ENCODE measurements at regions not wholly inside any gene's neighbourhood (a gene's known extent, or its start where the extent isn't known, plus 50 kb on each side); places are given as distances from the start of the nearest gene placed in this dataset.

DNA sequence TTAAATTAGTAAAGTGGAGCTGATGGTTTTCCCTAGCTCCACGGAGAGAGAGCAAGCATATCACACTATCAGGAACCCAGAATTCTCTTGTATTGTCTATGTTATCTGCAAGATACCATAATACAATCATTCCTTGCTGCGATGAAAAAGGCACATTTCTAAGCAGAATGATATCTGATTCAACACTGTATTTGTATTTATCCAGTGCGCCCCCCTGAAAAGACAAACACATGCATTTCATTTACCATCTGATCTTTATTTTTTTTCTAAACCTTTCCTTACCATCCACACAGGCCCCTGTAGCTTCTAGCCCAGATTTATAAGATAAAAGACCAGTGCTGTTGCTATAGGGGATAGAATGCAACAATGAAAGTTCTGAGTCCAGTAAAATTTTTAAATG lies 420.6 kb downstream of the TDRD15 start:
- no peak for DNase-seq (ENCODE audit: low spot score)
- intact Hi-C loops (cut with DNase I) = no loop called here

DNA sequence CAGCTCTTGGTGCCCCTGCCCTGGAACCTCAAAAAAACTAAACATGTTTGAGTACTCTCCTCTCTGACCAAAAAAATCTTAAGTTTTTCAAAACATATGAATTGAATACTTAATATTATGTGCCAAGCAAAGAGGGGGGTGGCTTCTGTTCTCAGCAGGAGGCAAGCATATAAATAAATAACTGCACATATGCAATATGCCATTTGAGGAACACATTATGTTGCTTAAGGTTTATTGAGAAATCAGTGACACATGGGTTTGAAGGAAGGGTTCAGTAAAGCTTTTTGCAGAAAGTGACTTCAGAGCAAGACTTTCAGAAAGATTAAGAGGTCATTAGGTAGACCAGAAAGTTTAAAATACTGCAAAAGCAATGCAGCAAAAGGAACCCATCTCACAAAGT lies 429.2 kb downstream of the TDRD15 start:
- no peak for DNase-seq (ENCODE audit: low spot score)
- intact Hi-C loops (cut with DNase I) = no loop called here

DNA sequence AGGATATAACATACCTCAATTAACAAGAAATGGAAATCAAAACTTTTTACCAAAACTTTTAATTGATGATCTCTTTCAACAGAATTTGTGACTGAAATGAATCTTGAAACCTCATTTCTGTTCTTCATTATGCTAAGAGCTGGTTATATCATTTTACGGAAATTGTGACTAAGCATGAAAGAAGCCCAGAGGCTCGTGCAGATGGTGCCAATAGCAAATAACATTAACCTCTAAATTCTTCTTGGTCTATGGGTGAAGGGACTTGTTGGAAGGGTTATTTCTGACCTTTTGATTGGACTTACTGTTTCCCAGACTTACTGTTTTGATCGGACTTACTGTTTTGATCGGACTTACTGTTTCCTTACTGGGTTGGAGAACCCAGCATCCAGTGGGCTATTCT lies 435.6 kb downstream of the TDRD15 start:
- no peak for DNase-seq (ENCODE audit: low spot score)
- intact Hi-C loops (cut with DNase I) = no loop called here

DNA sequence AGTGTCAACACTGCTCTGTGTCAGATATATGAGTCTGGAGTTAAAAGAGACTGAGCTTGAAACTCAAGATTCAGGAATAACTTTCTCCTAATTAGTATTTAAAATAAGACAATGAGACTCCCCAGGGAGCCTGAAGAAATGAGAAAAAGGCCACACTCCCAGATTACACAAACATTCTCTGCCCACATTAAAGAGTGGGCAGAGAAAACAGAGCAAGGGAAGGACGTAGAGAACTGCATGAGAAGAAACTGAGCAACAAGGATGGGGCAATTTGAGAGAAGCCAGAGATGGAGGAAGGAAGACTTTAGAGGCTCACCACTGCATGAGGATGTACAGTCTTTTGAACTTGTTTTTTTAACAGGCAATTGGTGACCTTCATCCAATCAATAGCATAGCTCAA lies 438.2 kb downstream of the TDRD15 start:
- intact Hi-C loops (cut with DNase I) = no loop called here
- DNase-seq (ENCODE audit: low spot score) = no peak

DNA sequence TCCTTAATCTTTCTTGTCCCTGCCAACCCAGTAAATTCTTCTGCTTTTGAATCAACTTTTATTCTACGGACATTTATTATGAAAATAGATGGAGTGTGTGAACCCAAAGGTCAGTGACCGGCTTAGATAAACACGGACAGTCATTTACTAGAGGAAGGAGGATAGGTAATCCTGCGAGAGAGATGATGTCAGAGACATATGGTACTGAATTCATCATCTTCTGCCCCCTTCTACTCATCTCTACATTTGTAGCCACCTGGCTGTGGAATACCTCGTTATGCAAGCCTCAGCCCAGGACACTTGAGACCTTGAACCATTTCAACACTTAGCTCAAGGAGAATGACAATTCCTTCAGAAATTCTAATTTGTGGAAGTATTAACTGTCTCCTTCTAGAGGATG lies 443.6 kb downstream of the TDRD15 start:
- intact Hi-C loops (cut with DNase I) = no loop called here

DNA sequence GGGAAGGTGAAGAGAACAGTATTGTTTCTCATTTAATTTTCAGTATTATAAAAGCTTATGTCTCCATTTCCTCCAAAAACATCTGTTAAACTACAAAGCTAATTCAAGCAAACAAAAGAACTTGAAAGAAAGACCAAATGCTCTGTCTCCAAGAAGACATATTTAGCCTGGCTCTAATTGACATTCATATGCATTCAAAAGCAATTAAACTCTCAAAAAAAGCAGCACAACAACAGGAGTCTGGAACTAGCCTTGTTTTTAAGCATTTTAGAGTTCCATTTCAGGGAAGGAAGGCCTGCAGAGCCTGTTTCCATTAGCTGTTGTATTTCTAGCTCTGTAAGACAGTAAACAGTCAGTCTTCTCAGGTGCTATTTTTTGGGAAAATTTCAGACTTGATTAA lies 447.9 kb downstream of the TDRD15 start:
- DNase-seq (ENCODE audit: low spot score) = no peak
- intact Hi-C loops (cut with DNase I) = no loop called here

More for the DNA sequence above, 443.6 kb downstream of the TDRD15 start:
- DNase-seq (ENCODE audit: low spot score) = no peak

DNA sequence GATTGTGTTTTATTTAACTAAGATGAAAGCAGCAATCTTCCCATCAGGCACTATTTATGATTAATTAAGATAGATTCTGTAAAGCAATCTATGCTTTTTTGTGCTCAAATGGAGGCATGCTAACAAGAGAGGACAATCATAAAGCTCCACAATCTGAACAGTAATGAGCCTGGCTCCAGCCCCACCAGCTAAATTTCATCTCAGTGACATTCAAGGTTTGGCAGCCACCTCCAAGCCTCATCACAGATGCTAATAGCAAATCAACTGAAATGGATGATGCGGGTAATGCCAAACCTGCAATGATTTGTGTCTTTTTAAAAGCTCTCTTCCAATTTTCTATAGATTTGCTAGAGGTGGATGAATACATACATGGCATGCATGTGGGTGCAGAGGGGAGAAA lies 456.6 kb downstream of the TDRD15 start:
- no peak for DNase-seq (ENCODE audit: low spot score)
- intact Hi-C loops (cut with DNase I) = no loop called here

DNA sequence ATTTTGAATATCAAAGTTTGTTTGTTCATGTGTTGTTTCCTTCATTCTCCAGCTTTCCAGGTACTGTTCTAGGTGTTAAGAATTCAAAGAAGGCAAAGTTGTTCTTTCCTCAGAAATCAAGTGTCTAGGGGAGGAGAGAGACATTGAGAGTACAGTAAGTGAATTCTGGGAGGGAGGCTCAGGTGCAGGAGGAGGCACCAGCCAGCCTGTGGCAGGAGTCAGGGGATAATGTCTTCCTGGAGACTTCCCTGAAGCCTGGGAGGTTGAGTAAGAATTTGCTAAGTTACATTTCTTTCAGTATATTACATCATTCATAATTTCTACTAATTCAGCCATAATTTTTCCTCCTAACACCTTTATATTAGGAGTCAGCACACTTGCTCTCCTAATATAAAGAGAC lies 462.1 kb downstream of the TDRD15 start:
- intact Hi-C loops (cut with DNase I) = no loop called here

DNA sequence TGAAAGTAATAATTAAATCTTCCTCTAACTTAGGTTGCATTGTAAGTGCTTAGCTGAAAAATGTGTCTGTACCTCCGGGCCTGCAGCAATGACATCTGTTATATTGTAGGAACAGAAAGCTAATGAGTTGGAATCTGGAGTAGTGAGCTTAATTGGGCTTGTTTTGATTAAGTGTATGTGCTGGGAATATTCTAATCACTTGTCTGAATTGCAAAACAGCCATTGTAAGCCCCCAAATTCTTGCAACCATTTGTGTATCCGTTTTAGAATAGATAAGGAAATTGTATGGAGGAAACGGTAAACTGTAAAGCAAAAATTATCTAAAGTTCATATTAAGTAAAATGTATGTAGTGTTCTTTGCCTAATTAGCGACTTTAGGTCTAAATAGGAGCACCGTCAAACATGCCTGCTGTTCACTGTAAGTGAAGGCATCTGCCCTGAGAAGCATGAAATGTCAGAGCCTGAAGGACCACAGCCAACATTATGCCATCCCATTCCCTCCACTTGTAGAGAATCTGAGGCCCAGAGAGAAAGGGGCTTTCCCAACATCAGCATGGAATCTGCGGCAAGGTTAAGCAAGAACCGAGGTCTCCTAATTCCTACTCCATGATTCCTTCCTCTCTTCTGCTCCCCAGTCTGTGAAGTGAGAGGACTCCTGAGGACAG lies 466.4 kb downstream of the TDRD15 start:
- intact Hi-C loops (cut with DNase I) = no loop called here

More for the DNA sequence above, 462.1 kb downstream of the TDRD15 start:
- no peak for DNase-seq (ENCODE audit: low spot score)

DNA sequence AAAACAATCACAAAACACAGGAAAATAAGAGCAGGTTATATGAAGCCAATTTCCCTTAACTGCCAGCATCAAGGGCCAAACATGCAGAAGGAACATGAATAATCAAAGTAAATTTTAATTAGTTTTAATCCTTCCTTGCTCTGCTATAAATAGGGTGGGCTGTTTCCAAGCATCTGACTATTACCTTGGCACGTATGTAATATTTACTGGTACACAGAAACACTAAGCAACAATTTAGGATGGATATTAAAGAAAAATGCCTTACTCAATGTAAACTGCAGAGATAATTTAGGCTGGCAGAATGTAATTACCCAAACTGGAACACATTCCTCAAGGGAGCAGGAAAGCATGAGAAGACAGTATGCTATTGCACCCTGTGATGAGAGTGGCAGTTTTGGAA lies 468.2 kb downstream of the TDRD15 start:
- intact Hi-C loops (cut with DNase I) = no loop called here
- DNase-seq (ENCODE audit: low spot score) = no peak

More for the DNA sequence above, 466.4 kb downstream of the TDRD15 start:
- DNase-seq (ENCODE audit: low spot score) = no peak

DNA sequence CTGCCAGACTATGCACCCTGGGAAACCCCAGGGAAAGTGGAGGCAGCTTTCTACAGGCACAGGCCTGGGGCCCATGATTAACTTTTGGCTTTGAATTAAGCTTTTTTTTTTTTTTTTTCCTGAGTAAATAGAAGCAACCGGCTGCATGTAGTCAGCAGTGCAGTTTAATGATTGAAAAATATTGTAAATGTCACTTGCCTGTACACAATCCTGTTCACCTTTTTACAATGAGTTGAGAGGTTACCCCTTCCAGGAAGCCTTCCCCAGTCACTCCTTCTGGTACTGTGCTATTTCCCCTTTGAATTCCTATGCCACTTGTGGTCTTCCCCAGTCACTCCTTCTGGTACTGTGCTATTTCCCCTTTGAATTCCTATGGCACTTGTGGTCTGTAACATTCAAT lies 475.6 kb downstream of the TDRD15 start:
- intact Hi-C loops (cut with DNase I) = no loop called here
- DNase-seq (ENCODE audit: low spot score) = no peak

DNA sequence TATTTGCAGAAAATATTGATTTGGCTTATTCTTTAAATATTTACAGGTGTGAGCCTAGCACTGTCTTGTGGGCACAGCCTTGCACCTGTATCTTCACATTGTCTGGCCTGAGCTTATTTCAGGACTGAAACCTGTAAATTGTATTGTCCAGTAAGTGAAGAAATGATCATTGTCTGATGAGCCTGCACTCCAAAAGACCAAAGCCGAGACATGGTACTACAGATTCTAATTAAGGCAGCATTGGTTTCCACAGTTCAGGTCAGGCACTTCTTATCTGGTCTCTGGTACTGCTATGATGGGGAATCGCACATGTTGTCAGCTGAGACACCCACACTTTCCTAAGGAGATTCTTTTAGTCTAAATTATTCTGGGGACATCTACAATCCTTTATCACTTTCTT lies 479.0 kb downstream of the TDRD15 start:
- DNase-seq (ENCODE audit: low spot score) = no peak
- intact Hi-C loops (cut with DNase I) = no loop called here

DNA sequence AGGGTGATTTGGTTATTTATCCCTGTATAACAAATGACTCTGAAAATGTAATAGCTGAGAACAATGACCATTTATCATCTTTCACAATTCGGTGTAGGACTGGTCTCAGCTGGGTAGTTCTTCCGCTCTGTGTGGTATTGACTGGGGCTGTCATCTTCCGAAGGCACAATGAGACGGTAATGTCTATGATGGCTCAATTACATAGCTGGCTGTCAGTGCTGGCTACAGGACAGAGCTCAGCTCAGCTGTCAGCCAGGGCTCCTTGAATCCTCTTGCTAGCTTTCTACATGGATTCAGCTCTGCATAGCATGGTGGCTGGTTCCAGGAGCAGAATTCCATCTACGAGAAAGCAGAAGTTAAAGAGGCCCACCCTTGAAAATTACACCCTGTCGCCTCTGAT lies 483.8 kb downstream of the TDRD15 start:
- intact Hi-C loops (cut with DNase I) = no loop called here

DNA sequence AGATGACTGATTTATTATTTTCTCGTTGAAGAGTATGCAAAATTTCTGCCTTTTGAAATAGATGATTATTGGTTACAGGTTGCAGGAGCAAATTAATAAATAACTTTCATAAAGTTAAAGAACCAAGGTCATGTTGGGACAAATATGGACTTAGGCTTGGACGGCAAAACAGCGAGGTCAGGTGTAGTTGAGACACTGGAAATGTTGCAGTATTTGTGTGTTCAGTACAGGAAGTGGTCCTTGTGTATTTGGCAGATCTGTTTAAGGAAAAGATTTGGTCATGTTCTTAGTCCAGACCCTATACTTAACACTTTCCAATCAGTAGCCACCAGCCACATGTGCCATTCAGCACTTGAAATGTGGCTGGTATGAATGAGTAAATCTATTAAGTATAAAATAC lies 486.5 kb downstream of the TDRD15 start:
- intact Hi-C loops (cut with DNase I) = no loop called here
- no peak for DNase-seq (ENCODE audit: low spot score)

More for the DNA sequence above, 483.8 kb downstream of the TDRD15 start:
- DNase-seq (ENCODE audit: low spot score) = no peak

DNA sequence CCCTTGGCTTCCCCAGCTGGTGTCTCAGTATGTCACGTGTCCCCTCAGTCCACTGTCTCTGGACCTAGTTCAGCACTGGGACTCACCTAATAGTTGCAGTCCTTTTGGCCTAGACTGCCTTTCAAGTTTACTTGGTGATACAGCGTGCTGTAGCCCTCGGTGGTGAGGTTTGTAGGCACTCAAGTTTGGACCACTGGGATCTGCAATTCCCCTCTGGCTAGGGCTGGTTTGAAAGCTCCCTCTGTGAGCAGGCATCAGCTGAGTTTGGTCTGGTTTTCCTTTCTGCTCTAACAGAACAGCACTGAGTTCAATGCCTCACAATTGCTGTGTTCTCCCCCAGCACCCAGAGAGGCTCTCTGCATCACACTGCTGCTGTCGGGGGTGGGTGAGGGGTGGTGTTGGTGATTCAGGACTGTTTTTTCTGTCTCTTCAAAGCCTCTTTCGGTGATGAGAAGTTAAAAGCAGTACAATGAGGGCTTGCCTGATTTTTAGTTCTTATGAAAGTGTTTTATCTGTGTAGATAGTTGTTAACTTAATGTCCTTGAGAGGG lies 494.2 kb downstream of the TDRD15 start:
- no peak for DNase-seq (ENCODE audit: low spot score)
- intact Hi-C loops (cut with DNase I) = no loop called here

DNA sequence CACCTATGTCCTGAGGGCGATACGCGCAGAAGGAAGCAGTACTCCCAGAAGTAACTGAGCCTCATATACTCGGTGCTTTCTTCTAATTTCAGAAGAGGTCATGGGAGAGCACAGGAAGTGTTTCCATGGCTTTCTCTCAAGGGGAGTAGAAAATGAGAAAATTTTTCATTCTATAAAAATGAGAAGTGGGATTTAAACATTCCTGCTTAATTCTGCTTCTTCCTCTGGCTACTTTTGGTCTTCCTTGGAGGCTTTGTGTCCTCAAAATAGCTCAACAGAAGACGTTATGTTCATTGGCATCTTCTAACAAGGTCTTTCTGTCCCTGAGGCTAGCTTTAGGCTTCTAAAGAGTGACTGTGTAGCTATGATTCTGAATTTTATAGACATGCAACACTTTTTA lies 497.0 kb downstream of the TDRD15 start:
- no peak for DNase-seq (ENCODE audit: low spot score)
- intact Hi-C loops (cut with DNase I) = no loop called here

DNA sequence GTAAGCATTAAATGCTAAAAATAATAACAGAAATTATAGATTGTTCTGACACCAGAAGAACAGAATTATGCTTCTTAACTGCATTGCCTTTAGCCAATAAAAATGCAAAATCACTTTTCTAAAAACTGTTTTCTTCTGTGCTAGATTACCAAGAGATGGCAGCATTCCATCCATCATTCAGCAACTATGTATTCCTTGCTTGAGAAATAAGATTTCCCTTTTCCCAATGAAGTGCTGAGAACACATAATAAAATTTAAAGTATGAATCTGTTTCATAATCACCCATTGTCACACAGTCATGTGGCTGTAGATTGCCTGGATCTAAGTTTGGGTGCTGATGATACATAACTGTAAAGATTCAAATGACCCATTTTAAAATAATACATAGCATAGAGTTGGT lies 504.2 kb downstream of the TDRD15 start:
- no peak for DNase-seq (ENCODE audit: low spot score)
- intact Hi-C loops (cut with DNase I) = no loop called here

DNA sequence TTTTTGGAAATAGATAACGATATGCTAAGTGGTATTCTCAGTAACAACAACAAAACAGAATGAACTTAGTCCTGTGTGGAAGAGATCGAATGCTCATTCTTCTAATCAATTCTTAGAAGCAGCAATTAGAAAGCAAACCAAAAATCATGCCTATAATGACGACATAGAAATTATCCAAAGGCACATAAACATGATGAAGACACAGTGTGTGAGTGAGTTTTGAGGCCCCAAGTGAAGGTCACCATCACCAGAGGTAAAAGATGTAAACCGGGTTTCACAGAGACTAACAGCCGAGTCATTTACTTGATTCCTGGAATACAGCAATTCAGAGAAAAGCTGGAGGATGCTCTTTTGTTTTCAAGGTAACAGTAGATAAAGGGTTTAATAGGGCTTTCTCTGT lies 509.2 kb downstream of the TDRD15 start:
- no peak for DNase-seq (ENCODE audit: low spot score)
- intact Hi-C loops (cut with DNase I) = no loop called here

DNA sequence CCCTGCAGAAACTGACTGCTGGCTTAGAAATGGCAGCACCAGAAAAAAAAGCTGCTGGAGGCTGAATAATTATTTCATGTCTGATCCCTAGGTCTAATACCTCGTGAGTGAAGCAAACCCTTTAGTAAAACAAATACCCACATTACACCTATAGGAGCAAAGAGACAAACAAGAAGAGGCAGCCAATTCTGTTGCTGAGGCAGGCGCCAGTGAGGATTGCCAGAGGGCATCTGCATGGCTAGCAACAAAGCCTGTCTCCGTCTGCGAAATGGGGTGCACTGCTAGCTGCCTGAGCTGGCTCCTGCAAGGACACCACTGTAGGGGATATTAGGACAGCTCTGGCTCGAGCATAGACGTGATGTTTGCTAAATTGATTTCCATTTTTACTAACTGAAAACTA lies 509.7 kb downstream of the TDRD15 start:
- intact Hi-C loops (cut with DNase I) = no loop called here

DNA sequence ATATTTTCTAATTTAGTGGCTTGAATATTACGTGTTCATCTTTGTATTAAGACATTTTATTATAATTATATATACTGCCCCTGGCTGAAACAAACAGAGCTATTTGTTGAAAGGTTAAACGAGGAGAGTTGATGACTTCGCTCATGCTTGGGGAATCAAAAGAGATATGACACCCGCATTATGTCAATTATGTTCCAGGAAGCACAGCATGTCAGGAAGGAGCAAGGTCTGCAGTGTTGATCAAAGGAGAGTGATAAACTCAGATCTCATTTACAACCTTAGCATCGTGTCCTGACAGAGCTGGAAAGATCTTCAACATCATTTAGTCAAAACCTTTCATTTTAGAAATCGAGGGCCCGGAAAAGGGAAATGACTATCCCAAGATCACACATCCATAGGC lies 510.1 kb downstream of the TDRD15 start:
- DNase-seq (ENCODE audit: low spot score) = no peak
- intact Hi-C loops (cut with DNase I) = no loop called here

More for the DNA sequence above, 509.7 kb downstream of the TDRD15 start:
- DNase-seq (ENCODE audit: low spot score) = no peak

DNA sequence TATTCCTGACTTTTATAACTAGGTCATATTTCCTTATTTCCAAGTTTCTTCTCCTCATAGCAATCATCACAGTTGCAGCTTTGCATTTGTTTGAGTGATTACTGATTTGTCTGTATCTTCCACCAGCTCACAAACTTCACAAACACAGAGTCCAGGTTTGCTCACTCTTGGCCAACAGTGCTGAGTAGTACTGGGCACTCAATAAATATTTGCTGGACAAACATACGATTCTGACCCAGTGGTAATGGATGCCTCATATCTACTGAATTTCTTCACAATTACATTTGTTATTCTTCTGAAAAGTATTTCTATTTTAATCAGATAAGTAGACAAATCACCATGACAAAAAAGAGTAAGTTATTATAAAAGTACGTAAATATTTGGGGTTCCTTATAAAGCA lies 516.3 kb downstream of the TDRD15 start:
- intact Hi-C loops (cut with DNase I) = no loop called here
- DNase-seq (ENCODE audit: low spot score) = no peak

DNA sequence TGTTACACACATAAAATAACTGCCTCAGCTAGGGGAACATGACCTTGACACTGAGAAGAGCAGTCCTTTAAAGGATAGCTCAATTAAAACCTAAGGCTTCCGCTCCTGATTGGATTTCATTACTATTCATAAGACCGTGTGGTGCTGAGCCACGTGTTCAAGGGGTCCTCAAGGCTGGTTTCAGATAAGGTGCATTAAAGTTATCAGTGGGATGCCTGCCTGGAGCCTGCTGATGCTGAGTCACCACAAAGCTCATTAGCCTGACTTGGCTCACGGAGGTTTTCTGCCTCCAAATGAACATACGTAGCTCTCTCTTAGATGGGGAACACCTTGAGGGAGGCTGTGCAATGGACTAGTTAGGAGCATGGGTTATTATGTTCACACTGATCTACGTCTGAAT lies 518.9 kb downstream of the TDRD15 start:
- intact Hi-C loops (cut with DNase I) = no loop called here
- no peak for DNase-seq (ENCODE audit: low spot score)
